Omental fat pad (tissue), 3 donors: ENCODE measurements at regions not wholly inside any gene's neighbourhood (a gene's known extent, or its start where the extent isn't known, plus 50 kb on each side); places are given as distances from the start of the nearest gene placed in this dataset.

ENCODE experiments used
- ATAC-seq: fragments of 150-250 bp; one replicate; pipeline ENCODE4 v1.9.1; 2016; ENCODE audit warnings: mild to moderate bottlenecking, moderate library complexity; ENCODE audit not compliant: low FRiP score
- DNase-seq: peaks from one replicate; pipeline ENCODE4 v3.0.0-alpha.2; 2019; ENCODE audit warnings: low spot score
- TF ChIP-seq, protein P1 (sequence below), 3 donors: fragments of 450-650 bp; IDR thresholded peaks; one replicate each; pipeline ENCODE4 v1.5.1; 2016 to 2017; ENCODE audit warnings: antibody characterized with exemption in 3 of 3, mild to moderate bottlenecking in 3 of 3, moderate library complexity in 2 of 3

GRCh38 chr6:151731313-151731712, 76.2 kb upstream of the ESR1 start:
- TF ChIP-seq, protein P1, sequence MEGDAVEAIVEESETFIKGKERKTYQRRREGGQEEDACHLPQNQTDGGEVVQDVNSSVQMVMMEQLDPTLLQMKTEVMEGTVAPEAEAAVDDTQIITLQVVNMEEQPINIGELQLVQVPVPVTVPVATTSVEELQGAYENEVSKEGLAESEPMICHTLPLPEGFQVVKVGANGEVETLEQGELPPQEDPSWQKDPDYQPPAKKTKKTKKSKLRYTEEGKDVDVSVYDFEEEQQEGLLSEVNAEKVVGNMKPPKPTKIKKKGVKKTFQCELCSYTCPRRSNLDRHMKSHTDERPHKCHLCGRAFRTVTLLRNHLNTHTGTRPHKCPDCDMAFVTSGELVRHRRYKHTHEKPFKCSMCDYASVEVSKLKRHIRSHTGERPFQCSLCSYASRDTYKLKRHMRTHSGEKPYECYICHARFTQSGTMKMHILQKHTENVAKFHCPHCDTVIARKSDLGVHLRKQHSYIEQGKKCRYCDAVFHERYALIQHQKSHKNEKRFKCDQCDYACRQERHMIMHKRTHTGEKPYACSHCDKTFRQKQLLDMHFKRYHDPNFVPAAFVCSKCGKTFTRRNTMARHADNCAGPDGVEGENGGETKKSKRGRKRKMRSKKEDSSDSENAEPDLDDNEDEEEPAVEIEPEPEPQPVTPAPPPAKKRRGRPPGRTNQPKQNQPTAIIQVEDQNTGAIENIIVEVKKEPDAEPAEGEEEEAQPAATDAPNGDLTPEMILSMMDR (IDR thresholded peaks at IDR 0.05): no peak
- ATAC-seq (no peak), DNase-seq (no peak)

DNA sequence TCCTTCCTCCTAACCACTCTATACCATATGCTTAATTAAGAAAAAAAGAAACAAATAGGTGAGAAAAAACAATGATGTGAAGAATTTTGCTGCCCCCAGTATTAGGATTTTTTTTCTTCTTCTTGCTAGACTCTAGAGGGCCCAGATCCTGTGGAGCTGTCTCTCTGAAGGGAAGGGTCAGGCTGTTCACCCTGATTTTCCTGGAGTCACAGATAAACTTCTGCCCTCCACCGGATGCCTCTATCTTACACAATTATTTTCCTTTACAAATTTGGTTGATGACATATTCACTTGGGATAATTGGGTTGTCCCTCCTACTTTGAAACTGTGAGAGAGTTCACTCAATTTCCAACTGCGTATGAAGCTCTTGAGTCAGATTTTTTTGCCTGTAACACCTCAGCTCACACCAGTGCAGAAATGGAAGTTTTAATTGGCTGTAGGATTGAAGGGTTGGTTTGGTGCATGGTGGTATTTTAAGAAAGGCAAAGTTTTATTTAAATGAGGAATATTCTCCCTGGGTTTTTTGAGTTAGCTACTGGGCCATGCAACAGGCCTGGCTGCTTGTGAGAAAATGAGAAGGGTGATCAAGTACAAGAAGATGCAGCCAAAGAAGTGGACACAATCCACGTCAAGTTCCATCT, 73.7 kb upstream of the ESR1 start:
- TF ChIP-seq, protein P1 (IDR thresholded peaks at IDR 0.05): no peak
- no peak for DNase-seq
- ATAC-seq: no peak

DNA sequence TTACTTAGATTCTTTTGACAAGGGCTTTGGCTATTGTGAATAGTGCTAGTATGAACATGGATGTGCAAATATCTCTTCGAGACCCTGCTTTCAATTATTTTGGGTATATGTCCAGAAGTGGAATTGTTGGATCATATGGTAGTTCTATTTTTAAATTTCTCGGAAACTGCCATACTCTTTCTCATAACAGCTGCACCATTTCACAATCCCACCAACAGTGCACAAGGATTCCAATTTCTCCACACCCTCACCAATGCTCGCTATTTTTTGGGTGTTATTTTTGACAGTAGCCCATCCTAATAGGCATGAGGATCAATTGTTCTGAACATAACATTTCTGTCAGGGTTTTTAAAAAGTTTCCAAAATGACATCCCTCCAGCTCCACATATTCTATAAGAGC, 69.2 kb upstream of the ESR1 start:
- no peak for DNase-seq
- TF ChIP-seq, protein P1 (IDR thresholded peaks at IDR 0.05): no peak
- no peak for ATAC-seq

GRCh38 chr6:151738960-151739359, 68.5 kb upstream of the ESR1 start:
- ATAC-seq (no peak), DNase-seq (no peak)
- TF ChIP-seq, protein P1 (IDR thresholded peaks at IDR 0.05): no peak

DNA sequence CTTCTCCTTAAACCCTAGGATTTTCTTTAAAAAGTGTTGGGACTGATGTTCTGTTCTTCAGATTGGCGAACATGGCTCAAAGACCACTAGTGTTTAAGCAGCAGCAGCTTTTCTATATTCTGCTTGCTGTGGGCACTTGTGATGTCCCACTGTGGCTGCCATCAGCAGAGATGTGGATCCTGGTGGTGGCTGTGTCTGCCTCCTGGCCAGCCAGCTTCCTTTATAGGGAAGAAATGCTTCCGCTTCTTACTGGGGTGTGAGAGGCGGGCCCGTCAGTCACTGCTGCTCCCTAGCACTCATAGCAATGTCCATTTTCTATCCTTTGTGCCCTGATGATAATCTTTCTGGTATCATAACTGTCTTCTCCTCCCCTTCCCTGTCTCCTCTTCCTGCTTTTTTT, 66.7 kb upstream of the ESR1 start:
- DNase-seq (no peak), ATAC-seq (no peak)
- TF ChIP-seq, protein P1 (IDR thresholded peaks at IDR 0.05): no peak

GRCh38 chr6:151747896-151748295, 59.6 kb upstream of the ESR1 start:
- TF ChIP-seq, protein P1 (IDR thresholded peaks at IDR 0.05): no peak
- DNase-seq (no peak), ATAC-seq (no peak)

DNA sequence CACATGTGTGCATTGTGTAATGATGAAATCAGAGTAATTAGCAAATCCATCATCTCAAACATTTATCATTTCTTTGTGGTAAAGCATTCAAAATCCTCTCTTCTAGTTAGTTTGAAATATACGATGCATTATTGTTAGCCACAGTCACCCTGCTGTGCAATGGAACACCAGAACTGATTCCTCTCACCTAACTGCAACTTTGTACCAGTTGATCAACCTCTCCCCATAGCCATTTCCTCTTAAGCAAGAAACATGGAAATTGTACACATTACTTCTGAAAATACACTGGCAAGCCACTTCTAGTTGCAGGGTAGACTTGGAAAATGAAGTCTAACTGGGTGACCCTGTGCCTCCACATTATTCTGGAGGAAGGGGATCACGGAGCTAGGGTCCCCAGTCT, 58.1 kb upstream of the ESR1 start:
- DNase-seq (no peak), ATAC-seq (no peak)
- TF ChIP-seq, protein P1 (IDR thresholded peaks at IDR 0.05): no peak
